HepG2 (cell line): ENCODE measurements at regions not wholly inside any gene's neighbourhood (a gene's known extent, or its start where the extent isn't known, plus 50 kb on each side); places are given as distances from the start of the nearest gene placed in this dataset.

Source experiments
- ATAC-seq: fragments of 200-7000 bp; cut with Tn5 transposase; 3 replicates; pipeline ENCODE4 v1.9.1; 2020; ENCODE audit warnings: mild to moderate bottlenecking, moderate library complexity
- BruUV-seq: library from RNA; stranded (reverse); fragments of 400-500 nt; replicated peaks from 2 replicates; lab custom pipeline; 2021; lab: Mats Ljungman, UMichigan
- CTCF ChIA-PET: fragments of 300-600 bp; formaldehyde crosslinking; extraction: SDS; loops from one replicate; lab custom pipeline; 2021; ENCODE audit warnings: low total read pairs, inconsistent platforms, low intra/inter-chr PET ratio; lab: Yijun Ruan, JAX
- POLR2A ChIA-PET: fragments of 350-600 bp; sonication (Branson Sonifier 250); formaldehyde crosslinking; loops from one replicate; lab custom pipeline; 2020; ENCODE audit warnings: antibody characterized with exemption, inconsistent platforms; lab: Yijun Ruan, JAX
- DNase-seq: peaks from one replicate; pipeline ENCODE4 v3.0.0-alpha.2; 2015; ENCODE audit warnings: low spot score
- FAIRE-seq: peaks from 3 replicates; lab custom pipeline; 2011; peaks lifted over from hg19 to GRCh38; lab: Jason Lieb, UNC
- H2AFZ ChIP-seq: one replicate; pipeline ENCODE4 v1.6.1; 2011; ENCODE audit warnings: low read length, inconsistent platforms
- H3K27ac ChIP-seq: fragments of 300-600 bp; 3 replicates; pipeline ENCODE4 v1.8.0; 2011; ENCODE audit warnings: mixed run types, mild to moderate bottlenecking, mixed read lengths, low read length, inconsistent platforms; ENCODE audit not compliant: insufficient read depth; ENCODE audit errors: extremely low read length
- H3K27me3 ChIP-seq, 2 experiments: fragments of 200-600 bp in 1 of 2; 2 replicates in 1 of 2; 3 replicates in 1 of 2; pipeline versions ENCODE4 v1.6.0 to v1.8.0; 2011; ENCODE audit warnings: low read length in 2 of 2, mild to moderate bottlenecking in 2 of 2, moderate library complexity in 2 of 2, inconsistent platforms in 1 of 2; ENCODE audit not compliant: insufficient read depth in 2 of 2, control insufficient read depth in 1 of 2
- H3K36me3 ChIP-seq, 2 experiments: fragments of 200-600 bp in 1 of 2; replicated peaks in 1 of 2; 2 replicates in 1 of 2; 3 replicates in 1 of 2; pipeline versions ENCODE4 v1.5.1 to v1.8.0; 2011; ENCODE audit warnings: low read length in 2 of 2, inconsistent platforms in 1 of 2; ENCODE audit not compliant: insufficient read depth in 2 of 2, control insufficient read depth in 1 of 2
- H3K4me1 ChIP-seq: 2 replicates; pipeline ENCODE4 v1.5.1; 2012; ENCODE audit warnings: low read length, inconsistent platforms; ENCODE audit not compliant: insufficient read depth
- H3K4me2 ChIP-seq: 2 replicates; pipeline ENCODE4 v1.6.0; 2011; ENCODE audit warnings: low read depth, low read length, inconsistent platforms
- H3K4me3 ChIP-seq, 3 experiments: fragments of 200-600 bp in 1 of 3; sonication (generic), shearing (Covaris generic) in 1 of 3; replicated peaks in 1 of 3; 2 replicates each; pipeline ENCODE4 v1.5.1; 2011 to 2016; ENCODE audit warnings: low read length in 3 of 3, inconsistent platforms in 2 of 3, low read depth in 2 of 3, mild to moderate bottlenecking in 2 of 3, control low read depth in 1 of 3, mixed read lengths in 1 of 3; ENCODE audit not compliant: insufficient read depth in 1 of 3
- H3K79me2 ChIP-seq: one replicate; pipeline ENCODE4 v1.6.1; 2011; ENCODE audit warnings: low read length, inconsistent platforms; ENCODE audit not compliant: insufficient read depth
- H3K9ac ChIP-seq: 2 replicates; pipeline ENCODE4 v1.6.0; 2011; ENCODE audit warnings: mild to moderate bottlenecking, low read depth, low read length, inconsistent platforms; ENCODE audit not compliant: insufficient read depth
- H3K9me3 ChIP-seq: 2 replicates; pipeline ENCODE4 v1.5.1; 2012; ENCODE audit warnings: mild to moderate bottlenecking, low read length
- H4K20me1 ChIP-seq: 2 replicates; pipeline ENCODE4 v1.6.0; 2011; ENCODE audit warnings: inconsistent platforms, mild to moderate bottlenecking, low read length, moderate library complexity; ENCODE audit not compliant: insufficient read depth
- ATF6 ChIP-seq: sonication (generic); formaldehyde crosslinking; conservative IDR thresholded peaks from 2 replicates; pipeline ENCODE4 v1.4.0; 2020; ENCODE audit warnings: missing genetic modification reagents
- DMAP1 ChIP-seq: IDR thresholded peaks from 2 replicates; pipeline ENCODE4 v1.6.1; 2016
- ELF3 ChIP-seq: IDR thresholded peaks from 2 replicates; pipeline ENCODE4 v1.6.1; 2016; ENCODE audit warnings: missing genetic modification reagents, missing compliant biosample characterization
- KLF9 ChIP-seq: IDR thresholded peaks from 2 replicates; pipeline ENCODE4 v1.6.1; 2016; ENCODE audit warnings: low read depth
- RBFOX2 ChIP-seq: fragments of 200-400 bp; formaldehyde crosslinking; IDR thresholded peaks from 2 replicates; pipeline ENCODE4 v1.6.1; 2017; ENCODE audit warnings: low read depth, mild to moderate bottlenecking, low read length
- SMAD9 ChIP-seq: sonication (generic); formaldehyde crosslinking; IDR thresholded peaks from 2 replicates; pipeline ENCODE4 v1.5.1; 2020; ENCODE audit warnings: mild to moderate bottlenecking, missing genetic modification reagents
- STAT5B ChIP-seq: sonication (generic); formaldehyde crosslinking; IDR thresholded peaks from 2 replicates; pipeline ENCODE4 v1.4.0; 2020; ENCODE audit warnings: missing genetic modification reagents
- TOE1 ChIP-seq: sonication (generic); formaldehyde crosslinking; IDR thresholded peaks from 2 replicates; pipeline ENCODE4 v1.4.0; 2020; ENCODE audit warnings: mild to moderate bottlenecking, missing genetic modification reagents
- ZBTB39 ChIP-seq: sonication (generic); formaldehyde crosslinking; IDR thresholded peaks from 2 replicates; pipeline ENCODE4 v1.5.0; 2020; ENCODE audit warnings: missing genetic modification reagents
- ZKSCAN1 ChIP-seq: fragments of 150-350 bp; IDR thresholded peaks from 2 replicates; pipeline ENCODE4 v1.6.1; 2014; ENCODE audit warnings: low read length
- ZNF136 ChIP-seq: sonication (generic); formaldehyde crosslinking; IDR thresholded peaks from 2 replicates; pipeline ENCODE4 v1.8.1; 2022; ENCODE audit warnings: low read depth, mild to moderate bottlenecking, moderate library complexity, missing genetic modification reagents
- ZNF598 ChIP-seq: sonication (generic); formaldehyde crosslinking; IDR thresholded peaks from 2 replicates; pipeline ENCODE4 v1.5.1; 2020; ENCODE audit warnings: mild to moderate bottlenecking, missing genetic modification reagents, borderline replicate concordance
- WGBS: methylation state at CpG from one replicate; pipeline ENCODE4 v1.1.6; 2017; ENCODE audit warnings: low lambda C conversion rate; 5-methylcytosine and 5-hydroxymethylcytosine counted together
- in situ Hi-C: cut with HindIII; loops from 2 replicates; pipeline ENCODE4 v1.10.0; 2017; ENCODE audit warnings: low pct_unique_long_range_greater_than_20kb; ENCODE audit not compliant: extremely low pct_ligation_motif_present
- intact Hi-C: fragments of 100-400 bp; cut with micrococcal nuclease; formaldehyde crosslinking; loops from one replicate; pipeline ENCODE4 v1.10.0; 2022; ENCODE audit not compliant: unreplicated experiment
- TF ChIP-seq, protein P1 (sequence below): IDR thresholded peaks from 2 replicates; pipeline ENCODE4 v1.6.1; 2016; ENCODE audit warnings: low read depth
- TF ChIP-seq, protein P2 (sequence below): sonication (generic); formaldehyde crosslinking; IDR thresholded peaks from 2 replicates; pipeline ENCODE4 v1.9.0; 2022; ENCODE audit warnings: missing genetic modification reagents, mild to moderate bottlenecking, borderline replicate concordance
- TF ChIP-seq, protein P3 (sequence below): sonication (generic); formaldehyde crosslinking; IDR thresholded peaks from 2 replicates; pipeline ENCODE4 v1.4.0; 2020; ENCODE audit warnings: missing genetic modification reagents
- TF ChIP-seq, protein P4 (sequence below): sonication (generic); formaldehyde crosslinking; IDR thresholded peaks from 2 replicates; pipeline ENCODE4 v1.4.0; 2020; ENCODE audit warnings: missing genetic modification reagents

- H3K27me3 ChIP-seq: no peaks in the 10 kb centered on the region
- no peaks in the 10 kb centered on the region for H3K4me1 ChIP-seq
- H2AFZ ChIP-seq: no peak overlapping the region
- in situ Hi-C loops: no loop called here
- no peak for ATAC-seq
- BruUV-seq: no TSS peak
- ChIA-PET POLR2A (no interaction called here), CTCF (no interaction called here)
- H3K9ac ChIP-seq: no peak overlapping the region
- H3K4me3 ChIP-seq: no peak overlapping the region
- H3K79me2 ChIP-seq: no peaks in the 10 kb centered on the region
- H3K9me3 ChIP-seq: no peaks in the 10 kb centered on the region
- WGBS: 2% methylated on average over 3 of the region's 3 CpGs
- H3K27ac ChIP-seq: no peak overlapping the region
- H3K4me2 ChIP-seq: no peak overlapping the region
- H3K36me3 ChIP-seq: no peaks in the 10 kb centered on the region
- H4K20me1 ChIP-seq: no peaks in the 10 kb centered on the region
- DNase-seq: no peak
- FAIRE-seq: no peak
- intact Hi-C loops: no loop called here
- TF ChIP-seq ZBTB39 (no peak), ZNF136 (CRISPR knock-in tag) (no peak), DMAP1 (CRISPR knock-in tag) (no peak), ZKSCAN1 (no peak), STAT5B (CRISPR knock-in tag) (no peak), ATF6 (CRISPR knock-in tag) (no peak), SMAD9 (CRISPR knock-in tag) (no peak), TOE1 (CRISPR knock-in tag) (no peak), ELF3 (CRISPR knock-in tag) (no peak), ZNF598 (CRISPR knock-in tag) (no peak), RBFOX2 (no peak), KLF9 (CRISPR knock-in tag) (no peak)
- TF ChIP-seq, protein P1, sequence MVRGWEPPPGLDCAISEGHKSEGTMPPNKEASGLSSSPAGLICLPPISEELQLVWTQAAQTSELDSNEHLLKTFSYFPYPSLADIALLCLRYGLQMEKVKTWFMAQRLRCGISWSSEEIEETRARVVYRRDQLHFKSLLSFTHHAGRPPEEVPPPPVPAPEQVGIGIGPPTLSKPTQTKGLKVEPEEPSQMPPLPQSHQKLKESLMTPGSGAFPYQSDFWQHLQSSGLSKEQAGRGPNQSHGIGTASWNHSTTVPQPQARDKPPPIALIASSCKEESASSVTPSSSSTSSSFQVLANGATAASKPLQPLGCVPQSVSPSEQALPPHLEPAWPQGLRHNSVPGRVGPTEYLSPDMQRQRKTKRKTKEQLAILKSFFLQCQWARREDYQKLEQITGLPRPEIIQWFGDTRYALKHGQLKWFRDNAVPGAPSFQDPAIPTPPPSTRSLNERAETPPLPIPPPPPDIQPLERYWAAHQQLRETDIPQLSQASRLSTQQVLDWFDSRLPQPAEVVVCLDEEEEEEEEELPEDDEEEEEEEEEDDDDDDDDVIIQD (CRISPR knock-in tag): no peak
- TF ChIP-seq, protein P2, sequence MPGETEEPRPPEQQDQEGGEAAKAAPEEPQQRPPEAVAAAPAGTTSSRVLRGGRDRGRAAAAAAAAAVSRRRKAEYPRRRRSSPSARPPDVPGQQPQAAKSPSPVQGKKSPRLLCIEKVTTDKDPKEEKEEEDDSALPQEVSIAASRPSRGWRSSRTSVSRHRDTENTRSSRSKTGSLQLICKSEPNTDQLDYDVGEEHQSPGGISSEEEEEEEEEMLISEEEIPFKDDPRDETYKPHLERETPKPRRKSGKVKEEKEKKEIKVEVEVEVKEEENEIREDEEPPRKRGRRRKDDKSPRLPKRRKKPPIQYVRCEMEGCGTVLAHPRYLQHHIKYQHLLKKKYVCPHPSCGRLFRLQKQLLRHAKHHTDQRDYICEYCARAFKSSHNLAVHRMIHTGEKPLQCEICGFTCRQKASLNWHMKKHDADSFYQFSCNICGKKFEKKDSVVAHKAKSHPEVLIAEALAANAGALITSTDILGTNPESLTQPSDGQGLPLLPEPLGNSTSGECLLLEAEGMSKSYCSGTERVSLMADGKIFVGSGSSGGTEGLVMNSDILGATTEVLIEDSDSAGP: no peak
- TF ChIP-seq, protein P3, sequence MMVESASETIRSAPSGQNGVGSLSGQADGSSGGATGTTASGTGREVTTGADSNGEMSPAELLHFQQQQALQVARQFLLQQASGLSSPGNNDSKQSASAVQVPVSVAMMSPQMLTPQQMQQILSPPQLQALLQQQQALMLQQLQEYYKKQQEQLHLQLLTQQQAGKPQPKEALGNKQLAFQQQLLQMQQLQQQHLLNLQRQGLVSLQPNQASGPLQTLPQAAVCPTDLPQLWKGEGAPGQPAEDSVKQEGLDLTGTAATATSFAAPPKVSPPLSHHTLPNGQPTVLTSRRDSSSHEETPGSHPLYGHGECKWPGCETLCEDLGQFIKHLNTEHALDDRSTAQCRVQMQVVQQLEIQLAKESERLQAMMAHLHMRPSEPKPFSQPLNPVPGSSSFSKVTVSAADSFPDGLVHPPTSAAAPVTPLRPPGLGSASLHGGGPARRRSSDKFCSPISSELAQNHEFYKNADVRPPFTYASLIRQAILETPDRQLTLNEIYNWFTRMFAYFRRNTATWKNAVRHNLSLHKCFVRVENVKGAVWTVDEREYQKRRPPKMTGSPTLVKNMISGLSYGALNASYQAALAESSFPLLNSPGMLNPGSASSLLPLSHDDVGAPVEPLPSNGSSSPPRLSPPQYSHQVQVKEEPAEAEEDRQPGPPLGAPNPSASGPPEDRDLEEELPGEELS (CRISPR knock-in tag): no peak
- TF ChIP-seq, protein P4, sequence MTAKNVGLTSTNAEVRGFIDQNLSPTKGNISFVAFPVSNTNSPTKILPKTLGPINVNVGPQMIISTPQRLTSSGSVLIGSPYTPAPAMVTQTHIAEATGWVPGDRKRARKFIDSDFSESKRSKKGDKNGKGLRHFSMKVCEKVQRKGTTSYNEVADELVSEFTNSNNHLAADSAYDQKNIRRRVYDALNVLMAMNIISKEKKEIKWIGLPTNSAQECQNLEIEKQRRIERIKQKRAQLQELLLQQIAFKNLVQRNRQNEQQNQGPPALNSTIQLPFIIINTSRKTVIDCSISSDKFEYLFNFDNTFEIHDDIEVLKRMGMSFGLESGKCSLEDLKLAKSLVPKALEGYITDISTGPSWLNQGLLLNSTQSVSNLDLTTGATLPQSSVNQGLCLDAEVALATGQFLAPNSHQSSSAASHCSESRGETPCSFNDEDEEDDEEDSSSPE (CRISPR knock-in tag): no peak
These were observed 275.4 kb upstream of the ACVR2A start for GRCh38 chr2:147569426-147569825.
